GM23338 (cell line): ENCODE measurements at regions not wholly inside any gene's neighbourhood (a gene's known extent, or its start where the extent isn't known, plus 50 kb on each side); places are given as distances from the start of the nearest gene placed in this dataset.
"Not testable (repeated sequence)": the region's sequence is repeated elsewhere in the genome, so short reads cannot be mapped to it uniquely, and the experiment has no call there.

Source experiments
- ATAC-seq: fragments of 200-7000 bp; cut with Tn5 transposase; 3 replicates; pipeline ENCODE4 v1.9.1; 2020
- DNase-seq: peaks from one replicate; pipeline ENCODE4 v3.0.0-alpha.2; 2015; ENCODE audit warnings: low spot score
- H2AFZ ChIP-seq: fragments of 200-600 bp; sonication (generic); 2 replicates; pipeline ENCODE4 v1.8.0; 2016; ENCODE audit warnings: antibody characterized with exemption, mild to moderate bottlenecking, moderate library complexity
- H3F3A ChIP-seq: fragments of 200-600 bp; sonication (generic); replicated peaks from 2 replicates; pipeline ENCODE4 v1.8.0; 2017; ENCODE audit warnings: antibody characterized with exemption, mixed run types, low read depth
- H3K27ac ChIP-seq: fragments of 200-600 bp; sonication (generic); 2 replicates; pipeline ENCODE4 v1.6.1; 2016; ENCODE audit warnings: low read depth
- H3K27me3 ChIP-seq: fragments of 200-600 bp; sonication (generic); 2 replicates; pipeline ENCODE4 v1.8.0; 2016; ENCODE audit warnings: mild to moderate bottlenecking, mixed run types, moderate library complexity; ENCODE audit not compliant: insufficient read depth
- H3K36me3 ChIP-seq: fragments of 200-600 bp; sonication (generic); 2 replicates; pipeline ENCODE4 v1.8.0; 2016; ENCODE audit warnings: mild to moderate bottlenecking; ENCODE audit not compliant: insufficient read depth
- H3K4me1 ChIP-seq: fragments of 200-600 bp; sonication (generic); 2 replicates; pipeline ENCODE4 v1.8.0; 2016; ENCODE audit warnings: mild to moderate bottlenecking, moderate library complexity; ENCODE audit not compliant: insufficient read depth
- H3K4me2 ChIP-seq: fragments of 200-600 bp; sonication (generic); 2 replicates; pipeline ENCODE4 v1.7.1; 2017; ENCODE audit warnings: mixed run types
- H3K4me3 ChIP-seq: fragments of 200-600 bp; sonication (generic); 2 replicates; pipeline ENCODE4 v1.6.1; 2016; ENCODE audit warnings: mixed run types
- H3K79me2 ChIP-seq: fragments of 200-600 bp; sonication (generic); replicated peaks from 2 replicates; pipeline ENCODE4 v1.8.0; 2017; ENCODE audit warnings: mild to moderate bottlenecking; ENCODE audit not compliant: insufficient read depth
- H3K9me2 ChIP-seq: fragments of 200-600 bp; sonication (generic); 2 replicates; pipeline ENCODE4 v1.8.0; 2017; ENCODE audit not compliant: insufficient read depth
- H4K20me1 ChIP-seq: fragments of 200-600 bp; sonication (generic); replicated peaks from 2 replicates; pipeline ENCODE4 v1.8.0; 2017; ENCODE audit warnings: mild to moderate bottlenecking; ENCODE audit not compliant: insufficient read depth
- H3K27ac Mint-ChIP-seq: 2 replicates; pipeline ENCODE4 v1.8.0; 2020; ENCODE audit warnings: inconsistent platforms, mild to moderate bottlenecking, moderate library complexity, mixed read lengths
- H3K27me3 Mint-ChIP-seq: 3 replicates; pipeline ENCODE4 v1.8.0; 2022; ENCODE audit warnings: low read depth, mild to moderate bottlenecking, moderate library complexity, mixed read lengths, inconsistent platforms; ENCODE audit not compliant: insufficient read depth, poor library complexity
- H3K36me3 Mint-ChIP-seq: 3 replicates; pipeline ENCODE4 v1.8.0; 2021; ENCODE audit warnings: low read depth, mild to moderate bottlenecking, inconsistent platforms, moderate library complexity, mixed read lengths
- H3K4me1 Mint-ChIP-seq: 3 replicates; pipeline ENCODE4 v1.8.0; 2020; ENCODE audit warnings: mild to moderate bottlenecking, inconsistent platforms, mixed read lengths
- H3K4me3 Mint-ChIP-seq: 3 replicates; pipeline ENCODE4 v1.8.0; 2021; ENCODE audit warnings: moderate library complexity, mild to moderate bottlenecking, inconsistent platforms, mixed read lengths
- H3K9me3 Mint-ChIP-seq: 3 replicates; pipeline ENCODE4 v1.8.0; 2020; ENCODE audit warnings: moderate library complexity, mild to moderate bottlenecking, inconsistent platforms, mixed read lengths
- STAT1 ChIP-seq: IDR thresholded peaks from one replicate; pipeline ENCODE4 v1.6.1; 2016; ENCODE audit warnings: antibody characterized with exemption; ENCODE audit not compliant: unreplicated experiment
- TF ChIP-seq, protein P1 (sequence below): fragments of 250-450 bp; sonication (Bioruptor Pico); IDR thresholded peaks from 2 replicates; pipeline ENCODE4 v1.5.0; 2020; ENCODE audit warnings: mild to moderate bottlenecking, moderate library complexity
- TF ChIP-seq, protein P2 (sequence below), 2 experiments: fragments of 200-600 bp in 1 of 2; sonication (generic) in 1 of 2; conservative IDR thresholded peaks; 2 replicates each; pipeline versions ENCODE4 v1.5.1 to v1.6.1; 2016 to 2017; ENCODE audit warnings: antibody characterized with exemption in 2 of 2, low read depth in 2 of 2, mild to moderate bottlenecking in 2 of 2, moderate library complexity in 1 of 2

DNA sequence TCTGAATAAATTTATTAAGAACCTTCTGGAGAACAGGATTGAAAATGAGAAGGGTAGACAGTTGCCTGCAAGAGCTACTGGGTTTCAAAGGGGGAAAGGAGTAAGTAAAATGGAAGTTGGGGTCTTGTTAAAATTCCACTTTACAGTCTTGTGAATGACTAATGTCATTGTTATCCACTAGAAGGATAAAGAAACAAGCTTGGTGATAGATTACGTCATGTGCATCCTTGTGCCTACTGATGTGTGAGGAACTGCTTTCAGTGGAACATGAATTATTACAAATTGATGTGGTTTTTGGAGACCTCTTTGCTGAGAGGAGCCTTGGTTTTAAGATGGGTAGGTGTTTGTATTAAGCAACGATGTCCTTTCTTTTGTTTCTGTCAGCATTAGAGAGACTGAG, 272.5 kb upstream of the PRICKLE1 start (continued):
- TF ChIP-seq, protein P1, sequence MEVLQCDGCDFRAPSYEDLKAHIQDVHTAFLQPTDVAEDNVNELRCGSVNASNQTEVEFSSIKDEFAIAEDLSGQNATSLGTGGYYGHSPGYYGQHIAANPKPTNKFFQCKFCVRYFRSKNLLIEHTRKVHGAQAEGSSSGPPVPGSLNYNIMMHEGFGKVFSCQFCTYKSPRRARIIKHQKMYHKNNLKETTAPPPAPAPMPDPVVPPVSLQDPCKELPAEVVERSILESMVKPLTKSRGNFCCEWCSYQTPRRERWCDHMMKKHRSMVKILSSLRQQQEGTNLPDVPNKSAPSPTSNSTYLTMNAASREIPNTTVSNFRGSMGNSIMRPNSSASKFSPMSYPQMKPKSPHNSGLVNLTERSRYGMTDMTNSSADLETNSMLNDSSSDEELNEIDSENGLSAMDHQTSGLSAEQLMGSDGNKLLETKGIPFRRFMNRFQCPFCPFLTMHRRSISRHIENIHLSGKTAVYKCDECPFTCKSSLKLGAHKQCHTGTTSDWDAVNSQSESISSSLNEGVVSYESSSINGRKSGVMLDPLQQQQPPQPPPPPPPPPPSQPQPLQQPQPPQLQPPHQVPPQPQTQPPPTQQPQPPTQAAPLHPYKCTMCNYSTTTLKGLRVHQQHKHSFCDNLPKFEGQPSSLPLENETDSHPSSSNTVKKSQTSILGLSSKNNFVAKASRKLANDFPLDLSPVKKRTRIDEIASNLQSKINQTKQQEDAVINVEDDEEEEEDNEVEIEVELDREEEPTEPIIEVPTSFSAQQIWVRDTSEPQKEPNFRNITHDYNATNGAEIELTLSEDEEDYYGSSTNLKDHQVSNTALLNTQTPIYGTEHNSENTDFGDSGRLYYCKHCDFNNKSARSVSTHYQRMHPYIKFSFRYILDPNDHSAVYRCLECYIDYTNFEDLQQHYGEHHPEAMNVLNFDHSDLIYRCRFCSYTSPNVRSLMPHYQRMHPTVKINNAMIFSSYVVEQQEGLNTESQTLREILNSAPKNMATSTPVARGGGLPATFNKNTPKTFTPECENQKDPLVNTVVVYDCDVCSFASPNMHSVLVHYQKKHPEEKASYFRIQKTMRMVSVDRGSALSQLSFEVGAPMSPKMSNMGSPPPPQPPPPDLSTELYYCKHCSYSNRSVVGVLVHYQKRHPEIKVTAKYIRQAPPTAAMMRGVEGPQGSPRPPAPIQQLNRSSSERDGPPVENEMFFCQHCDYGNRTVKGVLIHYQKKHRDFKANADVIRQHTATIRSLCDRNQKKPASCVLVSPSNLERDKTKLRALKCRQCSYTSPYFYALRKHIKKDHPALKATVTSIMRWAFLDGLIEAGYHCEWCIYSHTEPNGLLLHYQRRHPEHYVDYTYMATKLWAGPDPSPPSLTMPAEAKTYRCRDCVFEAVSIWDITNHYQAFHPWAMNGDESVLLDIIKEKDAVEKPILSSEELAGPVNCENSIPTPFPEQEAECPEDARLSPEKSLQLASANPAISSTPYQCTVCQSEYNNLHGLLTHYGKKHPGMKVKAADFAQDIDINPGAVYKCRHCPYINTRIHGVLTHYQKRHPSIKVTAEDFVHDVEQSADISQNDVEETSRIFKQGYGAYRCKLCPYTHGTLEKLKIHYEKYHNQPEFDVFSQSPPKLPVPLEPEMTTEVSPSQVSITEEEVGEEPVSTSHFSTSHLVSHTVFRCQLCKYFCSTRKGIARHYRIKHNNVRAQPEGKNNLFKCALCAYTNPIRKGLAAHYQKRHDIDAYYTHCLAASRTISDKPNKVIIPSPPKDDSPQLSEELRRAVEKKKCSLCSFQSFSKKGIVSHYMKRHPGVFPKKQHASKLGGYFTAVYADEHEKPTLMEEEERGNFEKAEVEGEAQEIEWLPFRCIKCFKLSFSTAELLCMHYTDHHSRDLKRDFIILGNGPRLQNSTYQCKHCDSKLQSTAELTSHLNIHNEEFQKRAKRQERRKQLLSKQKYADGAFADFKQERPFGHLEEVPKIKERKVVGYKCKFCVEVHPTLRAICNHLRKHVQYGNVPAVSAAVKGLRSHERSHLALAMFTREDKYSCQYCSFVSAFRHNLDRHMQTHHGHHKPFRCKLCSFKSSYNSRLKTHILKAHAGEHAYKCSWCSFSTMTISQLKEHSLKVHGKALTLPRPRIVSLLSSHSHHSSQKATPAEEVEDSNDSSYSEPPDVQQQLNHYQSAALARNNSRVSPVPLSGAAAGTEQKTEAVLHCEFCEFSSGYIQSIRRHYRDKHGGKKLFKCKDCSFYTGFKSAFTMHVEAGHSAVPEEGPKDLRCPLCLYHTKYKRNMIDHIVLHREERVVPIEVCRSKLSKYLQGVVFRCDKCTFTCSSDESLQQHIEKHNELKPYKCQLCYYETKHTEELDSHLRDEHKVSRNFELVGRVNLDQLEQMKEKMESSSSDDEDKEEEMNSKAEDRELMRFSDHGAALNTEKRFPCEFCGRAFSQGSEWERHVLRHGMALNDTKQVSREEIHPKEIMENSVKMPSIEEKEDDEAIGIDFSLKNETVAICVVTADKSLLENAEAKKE (CRISPR knock-in tag) = no peak
- TF ChIP-seq STAT1 = no peak
- TF ChIP-seq, protein P2, sequence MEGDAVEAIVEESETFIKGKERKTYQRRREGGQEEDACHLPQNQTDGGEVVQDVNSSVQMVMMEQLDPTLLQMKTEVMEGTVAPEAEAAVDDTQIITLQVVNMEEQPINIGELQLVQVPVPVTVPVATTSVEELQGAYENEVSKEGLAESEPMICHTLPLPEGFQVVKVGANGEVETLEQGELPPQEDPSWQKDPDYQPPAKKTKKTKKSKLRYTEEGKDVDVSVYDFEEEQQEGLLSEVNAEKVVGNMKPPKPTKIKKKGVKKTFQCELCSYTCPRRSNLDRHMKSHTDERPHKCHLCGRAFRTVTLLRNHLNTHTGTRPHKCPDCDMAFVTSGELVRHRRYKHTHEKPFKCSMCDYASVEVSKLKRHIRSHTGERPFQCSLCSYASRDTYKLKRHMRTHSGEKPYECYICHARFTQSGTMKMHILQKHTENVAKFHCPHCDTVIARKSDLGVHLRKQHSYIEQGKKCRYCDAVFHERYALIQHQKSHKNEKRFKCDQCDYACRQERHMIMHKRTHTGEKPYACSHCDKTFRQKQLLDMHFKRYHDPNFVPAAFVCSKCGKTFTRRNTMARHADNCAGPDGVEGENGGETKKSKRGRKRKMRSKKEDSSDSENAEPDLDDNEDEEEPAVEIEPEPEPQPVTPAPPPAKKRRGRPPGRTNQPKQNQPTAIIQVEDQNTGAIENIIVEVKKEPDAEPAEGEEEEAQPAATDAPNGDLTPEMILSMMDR (conservative IDR thresholded peaks at IDR 0.05; ENCODE audit: low read depth in 2 of 2) = no peak

DNA sequence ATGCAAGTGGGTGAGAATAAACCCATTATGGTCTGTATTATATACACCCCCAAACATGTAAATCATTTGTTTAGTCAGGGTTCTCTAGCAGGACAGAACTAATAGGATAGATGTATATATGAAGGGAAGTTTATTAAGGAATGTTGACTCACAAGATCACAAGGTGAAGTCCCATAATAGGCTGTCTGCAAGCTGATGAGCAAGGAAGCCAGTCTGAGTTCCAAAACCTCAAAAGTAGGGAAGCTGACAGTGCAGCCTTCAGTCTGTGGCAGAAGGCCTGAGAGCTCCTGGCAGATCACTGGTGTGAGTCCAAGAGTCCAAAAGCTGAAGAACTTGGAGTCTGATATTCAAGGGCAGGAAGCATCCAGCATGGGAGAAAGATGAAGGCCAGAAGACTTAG, 270.8 kb upstream of the PRICKLE1 start:
- not testable (repeated sequence) for H2AFZ ChIP-seq, DNase-seq, H3K4me2 ChIP-seq, H3K79me2 ChIP-seq, H3K36me3 Mint-ChIP-seq, H3K4me3 ChIP-seq, H3K27ac Mint-ChIP-seq, H3K9me2 ChIP-seq, H3K36me3 ChIP-seq, ATAC-seq, H3K9me3 Mint-ChIP-seq, H3K27ac ChIP-seq, H3K4me1 Mint-ChIP-seq, H3K27me3 ChIP-seq, H3K4me3 Mint-ChIP-seq, H4K20me1 ChIP-seq, H3F3A ChIP-seq, H3K27me3 Mint-ChIP-seq, H3K4me1 ChIP-seq
